Mammary epithelial cell (primary cell): ENCODE measurements at regions not wholly inside any gene's neighbourhood (a gene's known extent, or its start where the extent isn't known, plus 50 kb on each side); places are given as distances from the start of the nearest gene placed in this dataset.

Experiments
- EZH2 ChIP-seq: IDR thresholded peaks from 2 replicates; pipeline ENCODE4 v1.6.1; 2012; ENCODE audit warnings: low read length, inconsistent platforms, borderline replicate concordance
- TF ChIP-seq, protein P1 (sequence below), 2 donors: IDR thresholded peaks in 1 of 2; conservative IDR thresholded peaks in 1 of 2; 2 replicates each; pipeline ENCODE4 v1.5.1; 2011 to 2012; ENCODE audit warnings: inconsistent platforms in 2 of 2, low read length in 2 of 2, mild to moderate bottlenecking in 2 of 2, control low read depth in 1 of 2, low read depth in 1 of 2; ENCODE audit not compliant: insufficient read depth in 1 of 2; ENCODE audit errors: extremely low read depth in 1 of 2

DNA sequence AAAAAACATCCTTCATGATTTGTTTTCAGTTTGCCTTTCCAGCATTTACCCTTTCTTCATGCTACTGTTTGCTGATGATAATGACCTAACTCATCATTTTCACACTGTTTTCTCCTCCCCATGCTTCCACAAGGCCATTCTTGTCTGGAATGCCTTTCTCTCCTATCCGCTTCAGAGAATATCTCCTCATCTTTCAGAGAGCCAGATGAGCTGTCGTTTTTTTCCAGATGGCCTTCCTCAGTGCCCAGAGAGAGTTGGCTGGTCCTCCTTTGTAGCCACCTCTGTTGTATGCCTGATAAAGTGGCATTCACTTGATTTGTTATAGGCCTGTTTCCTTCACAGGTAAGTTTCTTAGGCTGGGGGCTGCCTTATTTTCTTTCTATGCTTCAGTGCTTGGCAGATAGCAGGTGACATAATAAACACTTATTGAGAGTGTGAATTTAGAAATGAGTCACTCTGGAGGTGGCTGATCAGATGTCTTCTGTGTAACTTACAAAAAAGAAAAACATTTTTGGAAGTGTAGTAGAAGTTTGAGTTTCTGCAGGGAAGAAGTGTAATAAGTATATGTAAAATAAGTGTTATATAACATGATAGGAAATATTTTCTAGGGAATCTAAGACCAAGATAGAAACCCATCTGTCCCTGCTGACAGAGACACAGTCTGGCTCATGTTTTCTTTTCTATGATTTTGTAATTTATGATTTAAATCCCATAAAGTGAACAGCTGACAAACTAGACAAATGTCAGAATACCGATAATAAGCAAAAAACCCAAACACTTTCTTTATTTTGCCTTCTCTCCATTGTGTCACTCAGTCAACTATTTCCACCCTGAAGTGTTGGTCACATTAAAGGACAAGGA lies 174.5 kb downstream of the DACT1 start:
- TF ChIP-seq, protein P1, sequence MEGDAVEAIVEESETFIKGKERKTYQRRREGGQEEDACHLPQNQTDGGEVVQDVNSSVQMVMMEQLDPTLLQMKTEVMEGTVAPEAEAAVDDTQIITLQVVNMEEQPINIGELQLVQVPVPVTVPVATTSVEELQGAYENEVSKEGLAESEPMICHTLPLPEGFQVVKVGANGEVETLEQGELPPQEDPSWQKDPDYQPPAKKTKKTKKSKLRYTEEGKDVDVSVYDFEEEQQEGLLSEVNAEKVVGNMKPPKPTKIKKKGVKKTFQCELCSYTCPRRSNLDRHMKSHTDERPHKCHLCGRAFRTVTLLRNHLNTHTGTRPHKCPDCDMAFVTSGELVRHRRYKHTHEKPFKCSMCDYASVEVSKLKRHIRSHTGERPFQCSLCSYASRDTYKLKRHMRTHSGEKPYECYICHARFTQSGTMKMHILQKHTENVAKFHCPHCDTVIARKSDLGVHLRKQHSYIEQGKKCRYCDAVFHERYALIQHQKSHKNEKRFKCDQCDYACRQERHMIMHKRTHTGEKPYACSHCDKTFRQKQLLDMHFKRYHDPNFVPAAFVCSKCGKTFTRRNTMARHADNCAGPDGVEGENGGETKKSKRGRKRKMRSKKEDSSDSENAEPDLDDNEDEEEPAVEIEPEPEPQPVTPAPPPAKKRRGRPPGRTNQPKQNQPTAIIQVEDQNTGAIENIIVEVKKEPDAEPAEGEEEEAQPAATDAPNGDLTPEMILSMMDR (conservative IDR thresholded peaks at IDR 0.05 in 1 of 2, IDR thresholded peaks at IDR 0.05 in 1 of 2; ENCODE audit: extremely low read depth in 1 of 2, insufficient read depth in 1 of 2, low read depth in 1 of 2, low read length in 2 of 2) = no peak
- TF ChIP-seq EZH2 = no peak
